Endothelial cell of umbilical vein (primary cell): ENCODE measurements at regions not wholly inside any gene's neighbourhood (a gene's known extent, or its start where the extent isn't known, plus 50 kb on each side); places are given as distances from the start of the nearest gene placed in this dataset.

Experiments used
- BruUV-seq: library from RNA; stranded (reverse); fragments of 400-500 nt; replicated peaks from 2 replicates; lab custom pipeline; 2021; lab: Mats Ljungman, UMichigan
- CTCF ChIA-PET: fragments of 300-600, 350-600 bp; sonication (Branson Sonifier 250); formaldehyde crosslinking; loops from one replicate; lab custom pipeline; 2021; ENCODE audit warnings: antibody characterized with exemption, inconsistent platforms; lab: Charles Lee
- POLR2A ChIA-PET: fragments of 300-600, 350-600 bp; sonication (Branson Sonifier 250); formaldehyde crosslinking; loops from one replicate; lab custom pipeline; 2021; ENCODE audit warnings: antibody characterized with exemption, inconsistent platforms; lab: Charles Lee
- DNase-seq: peaks from one replicate; pipeline ENCODE4 v3.0.0-alpha.2; 2011; ENCODE audit warnings: low read depth, low spot score
- FAIRE-seq: peaks from 2 replicates; lab custom pipeline; 2011; peaks lifted over from hg19 to GRCh38; lab: Jason Lieb, UNC
- H2AFZ ChIP-seq: 2 replicates; pipeline ENCODE4 v1.6.0; 2012; ENCODE audit warnings: low read depth, low read length, control low read depth, inconsistent platforms
- H3K27ac ChIP-seq: 2 replicates; pipeline ENCODE4 v1.5.1; 2011; ENCODE audit warnings: low read depth, mild to moderate bottlenecking, control low read depth, low read length, moderate library complexity; ENCODE audit not compliant: insufficient read depth
- H3K27me3 ChIP-seq, 2 experiments: 2 replicates each; pipeline versions ENCODE4 v1.6.0 to v1.6.1; 2011; ENCODE audit warnings: low read length in 2 of 2, mixed read lengths in 1 of 2; ENCODE audit not compliant: control insufficient read depth in 2 of 2, insufficient read depth in 2 of 2
- H3K36me3 ChIP-seq, 2 experiments: 2 replicates in 1 of 2; 3 replicates in 1 of 2; pipeline ENCODE4 v1.5.1; 2011; ENCODE audit warnings: low read length in 2 of 2, mild to moderate bottlenecking in 1 of 2, moderate library complexity in 1 of 2; ENCODE audit not compliant: control insufficient read depth in 2 of 2, insufficient read depth in 2 of 2; ENCODE audit errors: extremely low read depth in 1 of 2
- H3K4me1 ChIP-seq: 3 replicates; pipeline ENCODE4 v1.5.1; 2011; ENCODE audit warnings: mild to moderate bottlenecking, low read length; ENCODE audit not compliant: control insufficient read depth, insufficient read depth; ENCODE audit errors: extremely low read depth
- H3K4me2 ChIP-seq: 2 replicates; pipeline ENCODE4 v1.6.1; 2011; ENCODE audit warnings: low read length, control low read depth, mixed read lengths; ENCODE audit not compliant: insufficient read depth
- H3K4me3 ChIP-seq, 3 experiments: fragments of 200-600 bp in 1 of 3; sonication (generic), shearing (Covaris generic) in 1 of 3; replicated peaks in 1 of 3; 2 replicates each; pipeline ENCODE4 v1.5.1; 2011 to 2016; ENCODE audit warnings: control low read depth in 3 of 3, low read length in 3 of 3, mild to moderate bottlenecking in 2 of 3, inconsistent platforms in 1 of 3, low read depth in 1 of 3, moderate library complexity in 1 of 3; ENCODE audit not compliant: insufficient read depth in 1 of 3
- H3K79me2 ChIP-seq: 2 replicates; pipeline ENCODE4 v1.6.0; 2012; ENCODE audit warnings: low read length, inconsistent platforms; ENCODE audit not compliant: control insufficient read depth, insufficient read depth
- H3K9ac ChIP-seq: replicated peaks from 2 replicates; pipeline ENCODE3; 2011; ENCODE audit warnings: low read length, control low read depth; ENCODE audit not compliant: insufficient read depth; ENCODE audit errors: extremely low read depth
- H3K9me1 ChIP-seq: replicated peaks from 3 replicates; pipeline ENCODE4 v1.6.0; 2011; ENCODE audit warnings: mild to moderate bottlenecking, low read length; ENCODE audit not compliant: control insufficient read depth, insufficient read depth; ENCODE audit errors: extremely low read depth
- H3K9me3 ChIP-seq: replicated peaks from 2 replicates; pipeline ENCODE4 v1.5.1; 2012; ENCODE audit warnings: low read length, inconsistent platforms; ENCODE audit not compliant: control insufficient read depth, insufficient read depth
- H4K20me1 ChIP-seq: replicated peaks from 2 replicates; pipeline ENCODE3; 2011; ENCODE audit warnings: mild to moderate bottlenecking, low read length; ENCODE audit not compliant: control insufficient read depth, insufficient read depth; ENCODE audit errors: extremely low read depth
- CTCF ChIP-seq, 2 donors: IDR thresholded peaks; 1 replicate in 1 of 2; 2 replicates in 1 of 2; pipeline ENCODE4 v1.5.1; 2011; ENCODE audit warnings: low read length in 2 of 2, mild to moderate bottlenecking in 2 of 2, moderate library complexity in 2 of 2, control low read depth in 1 of 2, inconsistent platforms in 1 of 2, low read depth in 1 of 2; ENCODE audit not compliant: insufficient read depth in 1 of 2; ENCODE audit errors: extremely low read depth in 1 of 2
- EZH2 ChIP-seq: IDR thresholded peaks from 2 replicates; pipeline ENCODE4 v1.6.1; 2012; ENCODE audit warnings: borderline replicate concordance, low read depth, mild to moderate bottlenecking, moderate library complexity, low read length, inconsistent platforms; ENCODE audit not compliant: severe bottlenecking
- FOS ChIP-seq: IDR thresholded peaks from 2 replicates; pipeline ENCODE4 v1.6.1; 2011; ENCODE audit warnings: mild to moderate bottlenecking, low read length, moderate library complexity, borderline replicate concordance; ENCODE audit not compliant: insufficient read depth
- GATA2 ChIP-seq: IDR thresholded peaks from 2 replicates; pipeline ENCODE4 v1.7.0; 2011; ENCODE audit warnings: low read depth, mild to moderate bottlenecking, moderate library complexity, mixed read lengths, low read length; ENCODE audit not compliant: insufficient read length, insufficient read depth
- JUN ChIP-seq: IDR thresholded peaks from 2 replicates; pipeline ENCODE4 v1.6.1; 2011; ENCODE audit warnings: borderline replicate concordance, low read depth; ENCODE audit not compliant: insufficient read length, insufficient read depth
- MAX ChIP-seq: IDR thresholded peaks from 2 replicates; pipeline ENCODE4 v1.6.1; 2011; ENCODE audit not compliant: insufficient read depth, insufficient read length
- MYC ChIP-seq: IDR thresholded peaks from one replicate; pipeline ENCODE4 v1.6.1; 2011; ENCODE audit warnings: mild to moderate bottlenecking, low read depth, low read length
- dilution Hi-C: fragments of 300-500 bp; cut with MboI; formaldehyde crosslinking; loops from one replicate; pipeline ENCODE4 v1.15.0; 2019; ENCODE audit warnings: low sequenced_read_pairs; ENCODE audit not compliant: extremely low pct_ligation_motif_present
- intact Hi-C: fragments of 100-400 bp; cut with micrococcal nuclease; formaldehyde crosslinking; loops from one replicate; pipeline ENCODE4 v1.10.0; 2022

- POLR2A ChIA-PET: no interaction called here
- no peaks in the 10 kb centered on the region for H3K36me3 ChIP-seq
- H3K9me3 ChIP-seq: no peaks in the 10 kb centered on the region
- no peaks in the 10 kb centered on the region for H3K79me2 ChIP-seq
- intact Hi-C loops: no loop called here
- H3K27ac ChIP-seq: no peak overlapping the region
- no peak overlapping the region for H3K4me2 ChIP-seq
- dilution Hi-C loops: no loop called here
- FAIRE-seq: no peak
- H3K4me3 ChIP-seq: no peak overlapping the region
- BruUV-seq: no TSS peak
- H3K4me1 ChIP-seq: no peaks in the 10 kb centered on the region
- H2AFZ ChIP-seq: no peak overlapping the region
- H3K9ac ChIP-seq: no peak overlapping the region
- CTCF ChIA-PET: no interaction called here
- no peak for TF ChIP-seq FOS
- no peaks in the 10 kb centered on the region for H3K27me3 ChIP-seq
- H3K9me1 ChIP-seq: no peaks in the 10 kb centered on the region
- no peaks in the 10 kb centered on the region for H4K20me1 ChIP-seq
- DNase-seq: no peak
These were observed 149.4 kb downstream of the GADD45G start for GRCh38 chr9:89754193-89754592.

DNA sequence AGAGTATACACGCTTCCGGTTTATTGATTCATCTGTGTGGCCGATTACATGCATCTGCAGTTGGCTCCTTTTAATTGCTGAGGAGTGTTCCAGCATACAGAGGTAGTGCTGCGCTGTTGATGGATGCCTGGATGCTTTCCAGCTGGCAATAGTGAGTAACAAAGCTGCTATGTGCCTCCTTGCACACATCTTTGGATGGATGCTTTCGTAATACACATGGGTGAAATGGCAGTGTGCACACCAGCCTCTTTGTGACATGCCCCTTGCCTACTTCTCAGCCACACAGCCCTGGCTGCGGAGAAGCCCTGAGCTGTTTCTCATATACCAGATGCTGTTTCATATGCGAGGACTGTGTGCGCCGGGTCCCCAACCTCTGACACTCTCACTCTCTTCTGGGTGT is 151.0 kb downstream of the GADD45G start:
- no peak overlapping the region for H3K4me3 ChIP-seq
- no peaks in the 10 kb centered on the region for H3K27me3 ChIP-seq
- POLR2A ChIA-PET: no interaction called here
- H3K4me2 ChIP-seq: no peak overlapping the region
- no peaks in the 10 kb centered on the region for H4K20me1 ChIP-seq
- CTCF ChIA-PET: no interaction called here
- H3K36me3 ChIP-seq: no peaks in the 10 kb centered on the region
- no peaks in the 10 kb centered on the region for H3K79me2 ChIP-seq
- no peak for FAIRE-seq
- H3K27ac ChIP-seq: no peak overlapping the region
- no peak overlapping the region for H2AFZ ChIP-seq
- DNase-seq: no peak
- H3K9ac ChIP-seq: no peak overlapping the region
- no TSS peak for BruUV-seq
- no peaks in the 10 kb centered on the region for H3K9me3 ChIP-seq
- dilution Hi-C loops (no loop called here), intact Hi-C loops (no loop called here)
- no peak for TF ChIP-seq MYC
- TF ChIP-seq CTCF (IDR thresholded peaks at IDR 0.05; ENCODE audit: extremely low read depth in 1 of 2, insufficient read depth in 1 of 2, low read depth in 1 of 2, low read length in 2 of 2): no peak
- no peak for TF ChIP-seq JUN
- no peak for TF ChIP-seq GATA2
- TF ChIP-seq MAX: no peak
- no peak for TF ChIP-seq EZH2
- no peaks in the 10 kb centered on the region for H3K4me1 ChIP-seq
- H3K9me1 ChIP-seq: no peaks in the 10 kb centered on the region
